ENCODE measurements at regions not wholly inside any gene's neighbourhood (a gene's known extent, or its start where the extent isn't known, plus 50 kb on each side); places are given as distances from the start of the nearest gene placed in this dataset.
"Not testable (repeated sequence)": the region's sequence is repeated elsewhere in the genome, so short reads cannot be mapped to it uniquely, and the experiment has no call there.

DNA sequence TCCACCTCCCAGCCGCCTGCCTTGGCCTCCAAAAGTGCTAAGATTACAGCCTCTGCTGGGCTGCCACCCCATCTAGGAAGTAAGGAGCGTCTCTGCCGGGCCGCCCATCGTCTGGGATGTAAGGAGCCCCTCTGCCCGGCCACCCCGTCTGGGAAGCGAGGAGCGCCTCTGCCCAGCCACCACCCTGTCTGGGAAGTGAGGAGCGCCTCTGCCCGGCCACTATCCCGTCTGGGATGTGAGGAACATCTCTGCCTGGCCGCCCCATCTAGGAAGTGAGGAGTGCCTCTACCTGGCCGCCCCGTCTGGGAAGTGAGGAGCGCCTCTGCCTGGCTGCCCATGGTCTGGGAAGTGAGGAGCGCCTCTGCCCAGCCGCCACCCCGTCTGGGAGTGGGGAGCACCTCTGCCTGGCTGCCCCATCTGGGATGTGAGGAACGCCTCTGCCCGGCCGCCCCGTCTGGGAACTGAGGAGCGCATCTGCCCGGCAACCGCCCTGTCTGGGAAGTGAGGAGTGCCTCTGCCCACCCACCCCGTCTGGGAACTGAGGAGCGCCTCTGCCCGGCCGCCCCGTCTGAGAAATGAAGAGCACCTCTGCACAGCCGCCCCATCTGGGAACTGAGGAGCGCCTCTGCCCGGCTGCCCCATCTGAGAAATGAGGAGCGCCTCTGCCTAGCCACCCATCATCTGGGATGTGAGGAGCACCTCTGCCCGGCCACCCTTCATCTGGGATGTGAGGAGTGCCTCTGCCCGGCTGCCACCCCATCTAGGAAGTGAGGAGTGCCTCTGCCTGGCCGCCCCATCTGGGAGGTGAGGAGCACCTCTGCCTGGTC is 137.8 kb upstream of the PALMD start:
- H3K4me1 Mint-ChIP-seq = no peaks in the 10 kb centered on the region
- peaks cover 50% of the 10 kb centered on the region for H3K27me3 Mint-ChIP-seq
- H3K36me3 Mint-ChIP-seq (ENCODE audit: insufficient read depth) = no peaks in the 10 kb centered on the region
- no peak overlapping the region for H3K27ac Mint-ChIP-seq (ENCODE audit: low read depth)
- ATAC-seq (replicated peaks; ENCODE audit: extremely low read depth, poor library complexity, severe bottlenecking) (no peak), DNase-seq (ENCODE audit: low spot score in 2 of 2) (no peak)
- no peak overlapping the region for H3K4me3 Mint-ChIP-seq
- no peaks in the 10 kb centered on the region for H3K9me3 Mint-ChIP-seq

- not testable (repeated sequence) for ATAC-seq (replicated peaks; ENCODE audit: extremely low read depth, poor library complexity, severe bottlenecking); H3K27ac Mint-ChIP-seq (ENCODE audit: low read depth); H3K9me3 Mint-ChIP-seq; H3K4me1 Mint-ChIP-seq; DNase-seq (ENCODE audit: low spot score in 2 of 2); H3K4me3 Mint-ChIP-seq; H3K36me3 Mint-ChIP-seq (ENCODE audit: insufficient read depth)
- peaks cover 48% of the 10 kb centered on the region for H3K27me3 Mint-ChIP-seq
Measured at GRCh38 chr1:99508733-99509445, 137.0 kb upstream of the PALMD start.

- not testable (repeated sequence) for H3K4me1 Mint-ChIP-seq; ATAC-seq (replicated peaks; ENCODE audit: extremely low read depth, poor library complexity, severe bottlenecking); H3K4me3 Mint-ChIP-seq; H3K27ac Mint-ChIP-seq (ENCODE audit: low read depth); H3K36me3 Mint-ChIP-seq (ENCODE audit: insufficient read depth); DNase-seq (ENCODE audit: low spot score in 2 of 2); H3K9me3 Mint-ChIP-seq
- H3K27me3 Mint-ChIP-seq = peaks cover 32% of the 10 kb centered on the region
Measured at GRCh38 chr1:99514823-99515552, 130.9 kb upstream of the PALMD start.

DNA sequence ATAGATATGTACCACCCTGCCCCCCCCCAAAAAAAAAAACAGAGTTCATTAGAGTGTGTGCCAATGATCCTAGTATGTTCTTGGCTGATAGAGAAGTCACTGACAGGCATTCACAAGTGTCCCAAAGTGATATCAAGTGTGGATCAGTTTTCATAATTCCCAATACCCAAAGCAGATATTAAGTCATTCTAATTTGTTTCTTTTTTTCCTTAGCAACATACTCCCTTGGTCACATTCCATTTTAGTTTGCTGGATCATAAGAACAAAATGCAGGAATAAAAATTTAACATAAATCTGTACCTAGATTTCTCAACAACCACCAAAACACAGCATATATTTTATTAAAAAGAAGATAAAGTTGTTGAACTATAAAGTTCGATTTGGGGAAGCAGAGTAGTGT is 129.8 kb upstream of the PALMD start:
- Mint-ChIP-seq H3K4me3 (no peak overlapping the region), H3K27me3 (peaks cover 20% of the 10 kb centered on the region), H3K36me3 (ENCODE audit: insufficient read depth) (no peaks in the 10 kb centered on the region), H3K27ac (ENCODE audit: low read depth) (no peak overlapping the region), H3K9me3 (no peaks in the 10 kb centered on the region), H3K4me1 (no peaks in the 10 kb centered on the region)
- DNase-seq (ENCODE audit: low spot score in 2 of 2) = no peak
- no peak for ATAC-seq (replicated peaks; ENCODE audit: extremely low read depth, poor library complexity, severe bottlenecking)

- Mint-ChIP-seq H3K27me3 (no peaks in the 10 kb centered on the region), H3K4me3 (no peak overlapping the region), H3K36me3 (ENCODE audit: insufficient read depth) (no peaks in the 10 kb centered on the region), H3K4me1 (no peaks in the 10 kb centered on the region), H3K27ac (ENCODE audit: low read depth) (no peak overlapping the region), H3K9me3 (no peaks in the 10 kb centered on the region)
- ATAC-seq (replicated peaks; ENCODE audit: extremely low read depth, poor library complexity, severe bottlenecking) (no peak), DNase-seq (ENCODE audit: low spot score in 2 of 2) (no peak)
Measured at GRCh38 chr1:99520121-99520520, 125.8 kb upstream of the PALMD start.

- no peak for ATAC-seq (replicated peaks; ENCODE audit: extremely low read depth, poor library complexity, severe bottlenecking)
- DNase-seq (ENCODE audit: low spot score in 2 of 2) = no peak
- no peaks in the 10 kb centered on the region for H3K4me1 Mint-ChIP-seq
- peaks cover 9% of the 10 kb centered on the region for H3K27me3 Mint-ChIP-seq
- H3K36me3 Mint-ChIP-seq (ENCODE audit: insufficient read depth) = no peaks in the 10 kb centered on the region
- H3K4me3 Mint-ChIP-seq = no peak overlapping the region
- no peaks in the 10 kb centered on the region for H3K9me3 Mint-ChIP-seq
- H3K27ac Mint-ChIP-seq (ENCODE audit: low read depth) = no peak overlapping the region
Measured at GRCh38 chr1:99525331-99525730, 120.6 kb upstream of the PALMD start.

DNA sequence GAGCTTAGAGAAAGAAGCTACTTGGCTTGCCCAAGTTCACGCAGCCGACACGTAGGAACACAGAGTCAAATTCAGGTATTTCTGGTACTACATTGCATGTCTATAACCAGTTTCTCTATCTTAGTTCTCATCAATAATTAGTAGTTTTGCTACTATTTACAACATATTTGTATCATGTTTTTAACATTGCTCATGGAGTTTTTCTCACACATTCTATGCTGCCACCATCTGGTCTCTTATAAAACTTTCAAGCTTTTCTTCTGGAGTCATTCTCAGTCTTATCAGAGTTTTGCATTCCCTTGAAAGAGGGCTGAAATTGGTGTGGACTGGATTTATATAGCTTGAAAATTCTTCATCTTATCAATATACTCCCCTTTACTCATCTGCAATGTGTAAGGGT is 118.8 kb upstream of the PALMD start:
- Mint-ChIP-seq H3K9me3 (no peaks in the 10 kb centered on the region), H3K27ac (ENCODE audit: low read depth) (no peak overlapping the region), H3K36me3 (ENCODE audit: insufficient read depth) (no peaks in the 10 kb centered on the region), H3K4me3 (no peak overlapping the region), H3K27me3 (peaks cover 9% of the 10 kb centered on the region), H3K4me1 (no peaks in the 10 kb centered on the region)
- ATAC-seq (replicated peaks; ENCODE audit: extremely low read depth, poor library complexity, severe bottlenecking) = no peak
- DNase-seq (ENCODE audit: low spot score in 2 of 2) = no peak

DNA sequence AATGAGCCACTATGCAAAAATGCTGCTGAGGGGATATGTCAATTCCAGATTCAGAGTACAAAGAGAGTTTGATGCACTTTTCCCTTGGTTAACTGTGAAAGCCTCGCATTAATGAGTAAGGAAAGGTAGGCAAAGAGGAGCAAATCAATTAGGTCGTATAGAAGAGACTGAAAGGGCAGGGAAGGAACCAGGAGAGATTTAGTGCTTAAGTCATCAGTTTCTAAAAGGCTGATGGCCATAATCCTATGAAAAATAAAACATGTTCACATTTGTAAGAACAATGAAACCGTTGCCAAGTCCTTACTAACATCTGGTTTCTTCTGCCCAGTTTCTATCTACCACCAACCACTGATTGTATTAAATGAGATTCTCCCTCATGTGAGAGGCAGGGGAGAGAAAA is 118.4 kb upstream of the PALMD start:
- Mint-ChIP-seq H3K27me3 (peaks cover 9% of the 10 kb centered on the region), H3K27ac (ENCODE audit: low read depth) (no peak overlapping the region), H3K4me3 (no peak overlapping the region), H3K4me1 (no peaks in the 10 kb centered on the region), H3K36me3 (ENCODE audit: insufficient read depth) (no peaks in the 10 kb centered on the region), H3K9me3 (no peaks in the 10 kb centered on the region)
- DNase-seq (ENCODE audit: low spot score in 2 of 2) = no peak
- no peak for ATAC-seq (replicated peaks; ENCODE audit: extremely low read depth, poor library complexity, severe bottlenecking)

DNA sequence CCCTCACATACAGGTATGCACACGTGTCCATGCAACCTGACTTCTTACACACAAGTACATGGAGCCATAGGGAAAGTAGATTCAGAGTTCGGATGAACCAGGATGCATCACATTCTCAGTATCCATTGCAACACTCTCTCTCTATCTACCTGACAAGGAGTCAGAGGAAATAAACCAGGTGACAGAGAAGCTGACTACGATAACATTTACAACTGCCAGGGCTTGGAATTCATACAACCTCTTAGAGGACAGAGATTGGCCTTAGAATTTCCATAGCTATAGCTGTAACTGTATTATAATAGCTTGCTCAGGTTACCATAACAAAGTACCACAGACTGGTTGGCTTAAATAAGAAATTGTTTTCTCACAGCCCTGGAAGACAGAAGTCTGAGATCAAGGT is 116.9 kb upstream of the PALMD start:
- no peak overlapping the region for H3K4me3 Mint-ChIP-seq
- H3K4me1 Mint-ChIP-seq = no peaks in the 10 kb centered on the region
- no peaks in the 10 kb centered on the region for H3K36me3 Mint-ChIP-seq (ENCODE audit: insufficient read depth)
- no peaks in the 10 kb centered on the region for H3K9me3 Mint-ChIP-seq
- H3K27ac Mint-ChIP-seq (ENCODE audit: low read depth) = no peak overlapping the region
- DNase-seq (ENCODE audit: low spot score in 2 of 2) = no peak
- ATAC-seq (replicated peaks; ENCODE audit: extremely low read depth, poor library complexity, severe bottlenecking) = no peak
- peaks cover 9% of the 10 kb centered on the region for H3K27me3 Mint-ChIP-seq

GRCh38 chr1:99531578-99532275 is 114.2 kb upstream of the PALMD start:
- DNase-seq (ENCODE audit: low spot score in 2 of 2) = no peak
- Mint-ChIP-seq H3K9me3 (no peaks in the 10 kb centered on the region), H3K4me1 (no peaks in the 10 kb centered on the region), H3K27me3 (peaks cover 9% of the 10 kb centered on the region), H3K4me3 (no peak overlapping the region), H3K27ac (ENCODE audit: low read depth) (no peak overlapping the region), H3K36me3 (ENCODE audit: insufficient read depth) (no peaks in the 10 kb centered on the region)
- no peak for ATAC-seq (replicated peaks; ENCODE audit: extremely low read depth, poor library complexity, severe bottlenecking)

DNA sequence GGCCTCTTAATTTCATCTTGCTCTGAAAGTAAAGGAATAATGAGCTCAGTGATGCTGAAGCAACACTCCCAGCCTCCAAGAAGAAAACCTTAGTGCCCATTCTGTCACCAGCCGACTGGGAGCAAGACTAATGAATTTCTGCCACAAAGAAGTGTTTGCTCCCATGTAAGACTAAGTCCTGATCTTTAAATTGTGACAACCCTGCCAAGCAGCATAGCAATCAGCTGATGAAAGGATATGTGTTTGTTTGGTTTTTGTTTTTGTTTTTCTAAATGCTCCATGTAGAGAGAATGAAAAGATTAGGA is 113.7 kb upstream of the PALMD start:
- Mint-ChIP-seq H3K4me1 (no peaks in the 10 kb centered on the region), H3K27me3 (peaks cover 9% of the 10 kb centered on the region), H3K9me3 (no peaks in the 10 kb centered on the region), H3K4me3 (no peak overlapping the region), H3K36me3 (ENCODE audit: insufficient read depth) (no peaks in the 10 kb centered on the region), H3K27ac (ENCODE audit: low read depth) (no peak overlapping the region)
- DNase-seq (ENCODE audit: low spot score in 2 of 2) = no peak
- ATAC-seq (replicated peaks; ENCODE audit: extremely low read depth, poor library complexity, severe bottlenecking) = no peak

GRCh38 chr1:99533909-99534637 is 111.8 kb upstream of the PALMD start:
- no peaks in the 10 kb centered on the region for H3K27me3 Mint-ChIP-seq
- no peak for DNase-seq (ENCODE audit: low spot score in 2 of 2)
- H3K4me1 Mint-ChIP-seq = no peaks in the 10 kb centered on the region
- ATAC-seq (replicated peaks; ENCODE audit: extremely low read depth, poor library complexity, severe bottlenecking) = no peak
- no peaks in the 10 kb centered on the region for H3K36me3 Mint-ChIP-seq (ENCODE audit: insufficient read depth)
- no peak overlapping the region for H3K27ac Mint-ChIP-seq (ENCODE audit: low read depth)
- H3K4me3 Mint-ChIP-seq = no peak overlapping the region
- no peaks in the 10 kb centered on the region for H3K9me3 Mint-ChIP-seq
